Suprapubic skin (tissue), 4 donors: ENCODE measurements at regions not wholly inside any gene's neighbourhood (a gene's known extent, or its start where the extent isn't known, plus 50 kb on each side); places are given as distances from the start of the nearest gene placed in this dataset.

Experiments
- DNase-seq, 2 donors: peaks; one replicate each; pipeline ENCODE4 v3.0.0-alpha.2; 2019; ENCODE audit warnings: low spot score in 2 of 2
- H3K27ac ChIP-seq: fragments of 200-600 bp; sonication (generic); one replicate; pipeline ENCODE4 v1.5.1; 2019
- H3K27me3 ChIP-seq: fragments of 200-600 bp; sonication (generic); one replicate; pipeline ENCODE4 v1.5.1; 2019
- H3K36me3 ChIP-seq: fragments of 200-600 bp; sonication (generic); one replicate; pipeline ENCODE4 v1.5.1; 2019
- H3K4me1 ChIP-seq: fragments of 200-600 bp; sonication (generic); one replicate; pipeline ENCODE4 v1.5.1; 2019
- H3K4me3 ChIP-seq: fragments of 200-600 bp; sonication (generic); one replicate; pipeline ENCODE4 v1.5.1; 2019; ENCODE audit warnings: mild to moderate bottlenecking
- H3K9me3 ChIP-seq: fragments of 200-600 bp; sonication (generic); one replicate; pipeline ENCODE4 v1.5.1; 2019
- CTCF ChIP-seq, 2 donors: fragments of 200-600 bp in 1 of 2; fragments of 450-650 bp in 1 of 2; sonication (generic) in 1 of 2; IDR thresholded peaks; one replicate each; pipeline ENCODE4 v1.5.1; 2016 to 2019; ENCODE audit warnings: antibody characterized with exemption in 2 of 2, mild to moderate bottlenecking in 1 of 2, moderate library complexity in 1 of 2
- EP300 ChIP-seq: sonication (generic); formaldehyde crosslinking; IDR thresholded peaks from one replicate; pipeline ENCODE4 v1.6.1; 2017; ENCODE audit warnings: antibody characterized with exemption
- POLR2A ChIP-seq, 2 donors: fragments of 450-650 bp; IDR thresholded peaks; one replicate each; pipeline ENCODE4 v1.6.1; 2017; ENCODE audit warnings: antibody characterized with exemption in 2 of 2, mild to moderate bottlenecking in 2 of 2, moderate library complexity in 2 of 2
- POLR2AphosphoS5 ChIP-seq, 3 donors: sonication (generic); formaldehyde crosslinking; IDR thresholded peaks; one replicate each; pipeline ENCODE4 v1.6.1; 2017; ENCODE audit warnings: antibody characterized with exemption in 3 of 3
- WGBS: methylation state at CpG from one replicate; pipeline ENCODE4 v1.1.5; 2018; 5-methylcytosine and 5-hydroxymethylcytosine counted together

DNA sequence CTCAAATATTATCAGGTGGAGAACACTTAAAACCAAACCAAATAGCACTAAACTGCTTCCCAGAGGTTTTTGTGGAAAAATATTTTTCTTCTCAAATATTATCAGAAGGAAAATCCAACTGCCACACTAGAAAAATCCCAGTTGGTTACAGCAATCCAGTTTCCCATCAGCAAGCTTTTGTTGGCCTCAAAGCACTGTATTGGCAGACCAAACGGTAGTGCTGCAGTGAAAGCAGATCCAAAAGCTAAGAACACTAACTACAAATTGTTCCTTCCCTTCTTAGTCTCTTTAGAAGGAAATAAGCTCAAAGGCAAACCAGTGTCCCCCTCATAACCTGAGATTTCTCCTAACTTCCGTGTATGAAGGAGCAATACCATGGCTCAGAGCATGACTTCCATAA, 105.3 kb downstream of the TRIM36 start:
- Histone ChIP-seq H3K27ac (no peak overlapping the region), H3K4me3 (no peak overlapping the region), H3K4me1 (no peaks in the 10 kb centered on the region), H3K9me3 (no peaks in the 10 kb centered on the region), H3K27me3 (no peaks in the 10 kb centered on the region), H3K36me3 (no peaks in the 10 kb centered on the region)
- TF ChIP-seq POLR2A (IDR thresholded peaks at IDR 0.05) (no peak), POLR2AphosphoS5 (IDR thresholded peaks at IDR 0.05) (no peak), CTCF (IDR thresholded peaks at IDR 0.05) (no peak), EP300 (no peak)
- 50% methylated on average over 2 of the region's 2 CpGs for WGBS
- no peak for DNase-seq

- H3K36me3 ChIP-seq, result no peaks in the 10 kb centered on the region
- no peaks in the 10 kb centered on the region for H3K9me3 ChIP-seq
- 58% methylated on average over 1 of the region's 1 CpG for WGBS
- no peaks in the 10 kb centered on the region for H3K4me1 ChIP-seq
- TF ChIP-seq EP300 (no peak), POLR2AphosphoS5 (IDR thresholded peaks at IDR 0.05) (no peak), CTCF (IDR thresholded peaks at IDR 0.05) (no peak), POLR2A (IDR thresholded peaks at IDR 0.05) (no peak)
- no peak for DNase-seq
- H3K4me3 ChIP-seq, result no peak overlapping the region
- no peaks in the 10 kb centered on the region for H3K27me3 ChIP-seq
- H3K27ac ChIP-seq, result no peak overlapping the region
Observed at GRCh38 chr5:115054387-115054951, 115.2 kb downstream of the TRIM36 start.

- Histone ChIP-seq H3K27me3 (no peaks in the 10 kb centered on the region), H3K9me3 (no peaks in the 10 kb centered on the region), H3K27ac (no peak overlapping the region), H3K4me3 (no peak overlapping the region), H3K4me1 (no peaks in the 10 kb centered on the region), H3K36me3 (no peaks in the 10 kb centered on the region)
- no peak for DNase-seq
- WGBS, result 89% methylated on average over 2 of the region's 2 CpGs
- TF ChIP-seq POLR2AphosphoS5 (IDR thresholded peaks at IDR 0.05), result no peak
- TF ChIP-seq POLR2A (IDR thresholded peaks at IDR 0.05), result no peak
- no peak for TF ChIP-seq EP300
- no peak for TF ChIP-seq CTCF (IDR thresholded peaks at IDR 0.05)
Observed at GRCh38 chr5:115052948-115053347, 116.8 kb downstream of the TRIM36 start.

GRCh38 chr5:115050866-115051265, 118.8 kb downstream of the TRIM36 start:
- TF ChIP-seq EP300 (no peak), POLR2AphosphoS5 (IDR thresholded peaks at IDR 0.05) (no peak), CTCF (IDR thresholded peaks at IDR 0.05) (no peak), POLR2A (IDR thresholded peaks at IDR 0.05) (no peak)
- H3K36me3 ChIP-seq, result no peaks in the 10 kb centered on the region
- no peak for DNase-seq
- 55% methylated on average over 3 of the region's 3 CpGs for WGBS
- no peaks in the 10 kb centered on the region for H3K4me1 ChIP-seq
- H3K27ac ChIP-seq, result no peak overlapping the region
- no peaks in the 10 kb centered on the region for H3K9me3 ChIP-seq
- H3K27me3 ChIP-seq, result no peaks in the 10 kb centered on the region
- no peak overlapping the region for H3K4me3 ChIP-seq

DNA sequence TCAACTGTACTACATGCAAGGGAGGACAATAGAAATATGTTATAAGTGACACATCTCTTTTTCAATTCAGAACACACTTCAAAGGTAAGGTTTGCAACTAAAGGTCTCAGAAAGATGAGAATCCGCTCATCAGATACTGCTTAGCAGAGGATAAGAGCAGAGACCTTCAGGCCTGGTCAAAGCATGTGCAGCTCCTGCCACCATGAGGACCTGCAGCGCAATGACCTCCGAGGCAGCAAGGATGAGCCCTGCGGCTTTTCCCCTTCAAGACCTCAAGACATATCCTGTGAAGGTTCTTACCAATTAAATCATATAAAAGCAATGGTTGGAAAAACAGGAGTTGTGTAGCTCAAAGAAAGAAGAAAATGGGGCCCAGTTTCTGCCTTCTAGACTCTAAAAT, 135.8 kb downstream of the TRIM36 start:
- 50% methylated on average over 4 of the region's 4 CpGs for WGBS

More for the DNA sequence above, 135.8 kb downstream of the TRIM36 start:
- no peaks in the 10 kb centered on the region for H3K4me1 ChIP-seq
- no peaks in the 10 kb centered on the region for H3K27me3 ChIP-seq
- no peaks in the 10 kb centered on the region for H3K36me3 ChIP-seq
- TF ChIP-seq POLR2AphosphoS5 (IDR thresholded peaks at IDR 0.05) (no peak), POLR2A (IDR thresholded peaks at IDR 0.05) (no peak), CTCF (IDR thresholded peaks at IDR 0.05) (no peak), EP300 (no peak)
- H3K27ac ChIP-seq, result no peak overlapping the region
- peaks cover 13% of the 10 kb centered on the region for H3K9me3 ChIP-seq
- H3K4me3 ChIP-seq, result no peak overlapping the region
- DNase-seq, result no peak
